ENCODE measurements at regions not wholly inside any gene's neighbourhood (a gene's known extent, or its start where the extent isn't known, plus 50 kb on each side); places are given as distances from the start of the nearest gene placed in this dataset.
"Not testable (repeated sequence)": the region's sequence is repeated elsewhere in the genome, so short reads cannot be mapped to it uniquely, and the experiment has no call there.

DNA sequence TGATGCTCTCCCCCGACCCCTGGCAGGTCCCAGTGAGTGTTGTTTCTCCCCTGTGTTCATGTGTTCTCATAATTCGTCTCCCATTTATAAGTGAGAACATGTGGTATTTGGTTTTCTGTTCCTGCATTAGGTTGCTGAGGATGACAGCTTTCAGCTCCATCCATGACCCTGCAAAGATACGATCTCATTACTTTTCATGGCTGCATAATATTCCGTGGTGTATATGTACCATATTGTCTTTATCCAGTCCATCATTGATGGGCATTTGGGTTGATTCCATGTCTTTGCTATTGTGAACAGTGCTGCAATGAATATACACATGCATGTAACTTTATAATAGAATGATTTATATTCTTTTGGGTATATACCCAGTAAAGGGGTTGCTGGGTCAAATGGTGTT, 321.5 kb downstream of the EMP1 start:
- TF ChIP-seq CTCF, POLR2AphosphoS5, POLR2A (IDR thresholded peaks at IDR 0.05): not testable (repeated sequence)

Data from breast epithelium (tissue), 3 donors.